GM04504 (cell line): ENCODE measurements at regions not wholly inside any gene's neighbourhood (a gene's known extent, or its start where the extent isn't known, plus 50 kb on each side); places are given as distances from the start of the nearest gene placed in this dataset.
A peak's percentile ranks its signal among the peaks of the same experiment; 100 is the strongest.

Source experiments
- DNase-seq: peaks from one replicate; pipeline ENCODE4 v3.0.0-alpha.2; 2012; ENCODE audit warnings: low read depth

GRCh38 chr5:121199216-121199999, 652.3 kb upstream of the FTMT start:
- DNase-seq, result peak; percentile 44

DNA sequence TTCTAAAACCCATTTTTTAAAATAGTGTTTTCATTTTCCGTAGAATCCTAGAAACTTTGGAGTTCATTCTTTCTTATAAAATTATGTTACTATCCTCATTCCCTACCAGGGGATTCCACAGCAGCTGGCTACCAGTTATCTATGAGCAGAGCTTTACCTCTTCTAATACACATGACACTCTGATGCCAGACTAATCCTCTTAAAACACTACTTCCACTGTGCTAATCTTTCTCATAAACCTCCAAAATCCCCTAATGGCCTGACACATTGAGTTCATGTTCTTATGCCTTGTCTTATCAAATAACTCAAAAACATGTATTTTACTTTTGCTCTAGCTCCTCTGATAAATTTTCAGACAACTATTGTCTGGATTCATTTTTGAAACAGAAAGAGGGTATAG, 633.6 kb upstream of the FTMT start:
- no peak for DNase-seq

DNA sequence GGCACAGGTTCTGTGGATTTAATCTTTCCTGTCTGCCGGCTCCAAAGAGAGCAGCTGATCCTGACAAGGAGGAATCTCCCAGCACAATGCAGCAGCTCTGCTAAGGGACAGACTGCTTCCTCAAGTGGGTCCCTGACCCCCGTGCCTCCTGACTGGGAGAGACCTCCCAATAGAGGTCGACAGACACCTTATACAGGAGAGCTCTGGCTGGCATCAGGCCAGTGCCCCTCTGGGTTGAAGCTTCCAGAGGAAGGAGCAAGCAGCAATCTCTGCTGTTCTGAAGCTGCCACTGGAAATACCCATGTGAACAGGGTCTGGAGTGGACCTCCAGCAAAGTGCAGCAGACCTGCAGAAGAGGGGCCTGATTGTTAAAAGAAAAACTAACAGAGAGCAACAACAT, 630.2 kb upstream of the FTMT start:
- no peak for DNase-seq

DNA sequence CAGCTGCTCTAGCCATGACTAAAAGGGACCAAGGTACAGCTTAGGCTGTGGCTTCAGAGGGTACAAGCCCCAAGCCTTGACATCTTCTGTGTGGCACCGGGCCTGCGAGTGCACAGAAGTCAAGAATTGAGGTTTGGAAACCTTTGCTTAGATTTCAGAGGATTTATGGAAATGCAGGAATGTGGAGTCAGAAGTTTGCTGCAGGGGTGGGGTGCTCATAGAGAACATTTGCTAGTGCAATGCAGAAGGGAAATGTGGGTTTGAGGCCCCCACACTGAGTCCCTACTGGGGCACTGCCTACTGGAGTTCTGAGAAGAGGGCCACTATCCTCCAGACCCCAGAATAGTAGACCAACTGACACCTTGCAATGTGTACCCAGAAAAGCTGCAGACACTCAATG, 624.9 kb upstream of the FTMT start:
- DNase-seq, result no peak

DNA sequence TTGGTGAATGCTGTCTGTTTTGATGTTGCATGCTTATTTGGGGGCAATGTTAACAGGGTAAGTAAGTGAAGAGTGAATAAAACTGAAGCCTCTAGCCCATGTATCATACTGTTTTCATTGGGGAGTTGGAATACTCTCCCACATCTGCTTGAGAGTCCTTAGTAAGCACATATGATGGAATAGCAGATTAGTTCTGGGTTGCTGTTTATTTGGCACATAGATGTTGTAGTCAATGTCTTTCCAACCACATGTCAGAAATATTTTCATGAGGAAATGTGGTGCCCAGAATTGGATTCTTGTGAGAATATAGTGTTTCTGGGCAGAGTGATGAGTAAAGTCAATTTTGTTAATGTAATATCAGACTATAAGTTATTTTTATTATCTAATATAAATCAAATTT, 611.7 kb upstream of the FTMT start:
- no peak for DNase-seq

DNA sequence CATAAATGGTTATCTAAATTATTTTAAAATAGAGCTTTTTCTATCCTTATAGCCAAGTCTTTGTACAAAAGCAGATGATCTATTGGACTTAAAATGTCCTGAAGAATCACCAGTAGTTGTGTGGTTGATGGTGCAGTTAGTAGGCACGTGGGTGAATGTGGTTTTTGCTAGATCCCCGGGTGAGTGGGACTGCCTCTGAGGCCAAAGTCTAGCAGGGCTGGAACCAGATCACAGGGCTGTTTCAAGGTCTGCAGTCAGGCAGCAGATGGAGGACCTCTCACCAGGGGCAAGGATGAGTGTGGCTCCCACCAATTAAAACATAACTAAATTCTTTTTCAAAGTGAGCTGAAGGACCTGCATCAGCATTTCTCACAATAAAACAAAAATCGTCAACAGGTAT, 604.7 kb upstream of the FTMT start:
- no peak for DNase-seq

GRCh38 chr5:121251954-121252353, 599.7 kb upstream of the FTMT start:
- DNase-seq, result no peak

DNA sequence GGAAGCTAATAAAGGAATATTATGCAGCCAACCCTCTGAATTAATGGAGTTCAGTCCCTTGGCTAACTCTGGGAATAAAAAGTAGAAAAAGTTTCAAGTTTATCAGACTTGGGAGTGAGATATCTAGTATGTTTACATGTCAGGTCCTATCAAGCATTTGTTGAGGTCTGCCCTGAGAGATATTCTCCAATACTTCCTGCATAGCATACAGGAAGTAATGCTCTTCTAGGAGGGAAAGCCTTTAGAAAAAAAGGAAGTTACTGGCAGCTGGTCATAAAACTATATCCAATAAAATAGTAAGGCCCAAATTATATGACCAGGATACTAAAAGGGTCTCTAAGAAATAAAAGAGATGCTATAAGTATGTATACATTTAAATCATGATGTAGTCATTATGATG, 594.1 kb upstream of the FTMT start:
- DNase-seq, result no peak

DNA sequence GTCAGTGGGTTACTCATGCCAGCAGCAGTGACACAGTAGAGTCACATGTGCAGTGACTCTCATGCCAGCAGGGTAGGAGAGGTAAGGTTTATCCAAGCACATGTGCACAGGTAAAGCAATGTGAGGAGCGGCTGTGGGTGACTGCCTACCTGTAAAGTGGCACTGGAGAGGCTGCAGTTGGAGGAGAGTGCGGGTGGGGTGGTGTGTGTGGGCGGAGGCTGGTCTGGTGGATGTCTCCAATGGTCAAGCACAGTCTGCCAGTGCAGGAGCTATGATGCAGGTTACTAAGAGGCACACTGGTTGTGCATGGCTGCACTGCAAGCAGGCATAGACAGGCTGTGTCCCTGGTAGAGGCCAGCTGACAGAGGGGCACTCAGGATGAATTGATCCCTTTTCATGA, 588.2 kb upstream of the FTMT start:
- no peak for DNase-seq

DNA sequence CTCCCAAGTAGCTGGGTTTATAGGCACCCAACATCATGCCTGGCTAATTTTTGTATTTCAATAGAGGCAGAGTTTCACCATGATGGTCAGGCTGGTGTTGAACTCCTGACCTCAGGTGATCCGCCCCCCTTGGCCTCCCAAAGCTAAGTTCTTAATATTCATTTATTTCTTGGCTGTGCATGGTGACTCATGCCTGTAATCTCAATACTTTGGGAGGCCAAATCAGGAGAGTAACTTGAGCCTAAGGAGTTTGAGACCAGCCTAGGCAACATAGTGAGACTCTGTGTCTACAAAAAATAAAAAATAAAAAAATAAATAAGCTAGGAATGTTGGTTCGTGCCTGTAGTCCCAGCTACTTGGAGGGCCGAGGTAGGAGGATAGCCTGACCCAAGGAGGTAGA, 587.1 kb upstream of the FTMT start:
- DNase-seq, result no peak

- DNase-seq, result no peak
These were observed 580.1 kb upstream of the FTMT start for GRCh38 chr5:121271546-121271945.

- peak; percentile 53 for DNase-seq
These were observed 577.7 kb upstream of the FTMT start for GRCh38 chr5:121273833-121274433.

GRCh38 chr5:121279801-121280200, 571.9 kb upstream of the FTMT start:
- no peak for DNase-seq

DNA sequence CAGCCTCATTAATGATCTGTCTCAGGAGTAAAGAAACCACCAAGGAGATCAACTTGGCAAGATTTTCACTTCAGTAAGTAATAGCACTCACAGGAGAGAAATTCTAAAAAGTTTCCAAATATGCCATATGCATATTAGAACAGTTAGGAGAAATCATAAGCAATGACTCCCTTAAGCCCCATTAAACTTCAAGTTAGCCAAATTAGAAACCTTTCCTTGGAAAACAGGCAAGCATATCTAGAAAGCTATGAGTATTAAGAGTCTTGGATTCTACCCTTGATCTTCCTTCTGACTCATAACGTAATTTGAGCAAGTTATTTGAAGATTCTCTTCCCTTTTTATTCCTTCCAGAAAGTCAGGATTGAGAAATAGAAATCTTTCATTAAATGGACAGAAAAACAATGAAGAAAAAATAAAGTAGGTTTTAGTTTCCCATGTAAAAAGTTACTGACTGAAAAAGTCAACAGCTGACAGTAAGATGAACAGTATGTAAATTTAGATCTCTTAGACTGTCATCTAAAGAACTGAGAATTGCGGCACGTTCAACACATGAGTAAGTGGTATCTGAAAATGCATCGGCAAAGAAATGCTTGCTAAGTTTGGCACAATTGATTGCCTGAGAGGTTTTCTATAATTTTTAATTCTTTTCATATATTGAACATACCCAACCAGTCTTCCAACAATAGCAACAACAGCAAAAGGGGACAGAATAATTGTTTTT, 565.7 kb upstream of the FTMT start:
- no peak for DNase-seq

GRCh38 chr5:121288781-121289180, 562.9 kb upstream of the FTMT start:
- no peak for DNase-seq

- DNase-seq, result no peak
These were observed 559.0 kb upstream of the FTMT start for GRCh38 chr5:121292664-121293063.

GRCh38 chr5:121296356-121296755, 555.3 kb upstream of the FTMT start:
- no peak for DNase-seq

GRCh38 chr5:121299153-121299552, 552.5 kb upstream of the FTMT start:
- DNase-seq, result no peak

GRCh38 chr5:121304838-121305237, 546.8 kb upstream of the FTMT start:
- DNase-seq, result no peak

- no peak for DNase-seq
These were observed 537.8 kb upstream of the FTMT start for GRCh38 chr5:121313886-121314285.

GRCh38 chr5:121315786-121316185, 535.9 kb upstream of the FTMT start:
- DNase-seq, result no peak

GRCh38 chr5:121319292-121319691, 532.4 kb upstream of the FTMT start:
- DNase-seq, result no peak

DNA sequence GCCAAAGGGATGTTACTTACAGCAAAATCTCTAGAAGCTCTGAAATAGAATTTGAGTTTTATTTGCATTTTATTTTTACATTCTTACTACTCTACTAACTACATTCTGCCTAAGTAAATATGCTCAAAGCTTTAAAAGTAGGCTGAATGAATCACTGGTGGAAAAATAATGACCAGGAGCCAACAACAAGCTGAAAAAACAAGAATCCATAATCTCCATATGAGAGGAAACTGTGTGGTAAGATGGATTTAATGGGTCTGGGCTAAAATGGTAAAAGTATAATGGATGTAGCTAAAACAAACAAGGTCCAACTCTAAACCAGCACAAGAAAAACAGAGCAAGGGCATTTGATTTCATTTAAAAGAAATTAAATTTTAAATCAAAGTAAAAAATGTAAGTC, 525.8 kb upstream of the FTMT start:
- no peak for DNase-seq
